HepG2 (cell line): ENCODE measurements at regions not wholly inside any gene's neighbourhood (a gene's known extent, or its start where the extent isn't known, plus 50 kb on each side); places are given as distances from the start of the nearest gene placed in this dataset.

ENCODE experiments used
- PAX8 ChIP-seq: sonication (generic); formaldehyde crosslinking; IDR thresholded peaks from 2 replicates; pipeline ENCODE4 v1.8.0; 2022; ENCODE audit warnings: mild to moderate bottlenecking, missing genetic modification reagents, borderline replicate concordance
- POLR2A ChIP-seq, 2 experiments: IDR thresholded peaks; 2 replicates each; pipeline ENCODE4 v1.6.1; 2011; ENCODE audit warnings: low read depth in 2 of 2, low read length in 2 of 2, mild to moderate bottlenecking in 1 of 2, moderate library complexity in 1 of 2; ENCODE audit not compliant: insufficient read depth in 1 of 2
- TF ChIP-seq, protein P1 (sequence below): sonication (generic); formaldehyde crosslinking; IDR thresholded peaks from 2 replicates; pipeline ENCODE4 v1.4.0; 2020; ENCODE audit warnings: low read depth, mild to moderate bottlenecking, missing genetic modification reagents
- TF ChIP-seq, protein P2 (sequence below): sonication (generic); formaldehyde crosslinking; IDR thresholded peaks from 2 replicates; pipeline ENCODE4 v1.5.0; 2020; ENCODE audit warnings: mild to moderate bottlenecking, missing genetic modification reagents, moderate library complexity

- TF ChIP-seq, protein P1, sequence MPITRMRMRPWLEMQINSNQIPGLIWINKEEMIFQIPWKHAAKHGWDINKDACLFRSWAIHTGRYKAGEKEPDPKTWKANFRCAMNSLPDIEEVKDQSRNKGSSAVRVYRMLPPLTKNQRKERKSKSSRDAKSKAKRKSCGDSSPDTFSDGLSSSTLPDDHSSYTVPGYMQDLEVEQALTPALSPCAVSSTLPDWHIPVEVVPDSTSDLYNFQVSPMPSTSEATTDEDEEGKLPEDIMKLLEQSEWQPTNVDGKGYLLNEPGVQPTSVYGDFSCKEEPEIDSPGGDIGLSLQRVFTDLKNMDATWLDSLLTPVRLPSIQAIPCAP (CRISPR knock-in tag), result no peak
- TF ChIP-seq, protein P2, sequence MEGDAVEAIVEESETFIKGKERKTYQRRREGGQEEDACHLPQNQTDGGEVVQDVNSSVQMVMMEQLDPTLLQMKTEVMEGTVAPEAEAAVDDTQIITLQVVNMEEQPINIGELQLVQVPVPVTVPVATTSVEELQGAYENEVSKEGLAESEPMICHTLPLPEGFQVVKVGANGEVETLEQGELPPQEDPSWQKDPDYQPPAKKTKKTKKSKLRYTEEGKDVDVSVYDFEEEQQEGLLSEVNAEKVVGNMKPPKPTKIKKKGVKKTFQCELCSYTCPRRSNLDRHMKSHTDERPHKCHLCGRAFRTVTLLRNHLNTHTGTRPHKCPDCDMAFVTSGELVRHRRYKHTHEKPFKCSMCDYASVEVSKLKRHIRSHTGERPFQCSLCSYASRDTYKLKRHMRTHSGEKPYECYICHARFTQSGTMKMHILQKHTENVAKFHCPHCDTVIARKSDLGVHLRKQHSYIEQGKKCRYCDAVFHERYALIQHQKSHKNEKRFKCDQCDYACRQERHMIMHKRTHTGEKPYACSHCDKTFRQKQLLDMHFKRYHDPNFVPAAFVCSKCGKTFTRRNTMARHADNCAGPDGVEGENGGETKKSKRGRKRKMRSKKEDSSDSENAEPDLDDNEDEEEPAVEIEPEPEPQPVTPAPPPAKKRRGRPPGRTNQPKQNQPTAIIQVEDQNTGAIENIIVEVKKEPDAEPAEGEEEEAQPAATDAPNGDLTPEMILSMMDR (CRISPR knock-in tag), result no peak
- TF ChIP-seq POLR2A (IDR thresholded peaks at IDR 0.05; ENCODE audit: insufficient read depth in 1 of 2, low read depth in 2 of 2, low read length in 2 of 2) (no peak), PAX8 (CRISPR knock-in tag) (no peak)
These were observed 422.0 kb upstream of the MON1B start for GRCh38 chr16:76768948-76769347.
